Keratinocyte (primary cell): ENCODE measurements at regions not wholly inside any gene's neighbourhood (a gene's known extent, or its start where the extent isn't known, plus 50 kb on each side); places are given as distances from the start of the nearest gene placed in this dataset.

ENCODE experiments used
- DNase-seq: peaks from one replicate; pipeline ENCODE4 v3.0.0-alpha.2; 2011; ENCODE audit warnings: low read depth, missing footprints, low spot score
- FAIRE-seq: peaks from 2 replicates; lab custom pipeline; 2011; peaks lifted over from hg19 to GRCh38; lab: Jason Lieb, UNC
- H2AFZ ChIP-seq: 2 replicates; pipeline ENCODE4 v1.6.0; 2012; ENCODE audit warnings: low read length, control low read depth, inconsistent platforms; ENCODE audit not compliant: control insufficient read depth
- H3K27ac ChIP-seq: 2 replicates; pipeline ENCODE4 v1.5.1; 2011; ENCODE audit warnings: low read length; ENCODE audit not compliant: control insufficient read depth, insufficient read depth
- H3K27me3 ChIP-seq: 3 replicates; pipeline ENCODE4 v1.6.0; 2011; ENCODE audit warnings: low read length; ENCODE audit not compliant: control insufficient read depth, insufficient read depth; ENCODE audit errors: extremely low read depth
- H3K36me3 ChIP-seq, 2 experiments: 2 replicates in 1 of 2; 3 replicates in 1 of 2; pipeline ENCODE4 v1.5.1; 2011; ENCODE audit warnings: low read length in 2 of 2, mild to moderate bottlenecking in 1 of 2; ENCODE audit not compliant: control insufficient read depth in 2 of 2, insufficient read depth in 2 of 2; ENCODE audit errors: extremely low read depth in 1 of 2
- H3K4me1 ChIP-seq: 3 replicates; pipeline ENCODE4 v1.5.1; 2011; ENCODE audit warnings: low read length; ENCODE audit not compliant: control insufficient read depth, insufficient read depth; ENCODE audit errors: extremely low read depth
- H3K4me2 ChIP-seq: 3 replicates; pipeline ENCODE4 v1.6.0; 2011; ENCODE audit warnings: low read depth, low read length; ENCODE audit not compliant: control insufficient read depth, insufficient read depth; ENCODE audit errors: extremely low read depth
- H3K4me3 ChIP-seq, 3 experiments: fragments of 200-600 bp in 1 of 3; sonication (generic) in 1 of 3; 2 replicates in 2 of 3; 3 replicates in 1 of 3; pipeline ENCODE4 v1.5.1; 2011 to 2016; ENCODE audit warnings: low read length in 3 of 3, mild to moderate bottlenecking in 3 of 3, control low read depth in 2 of 3, inconsistent platforms in 1 of 3, low read depth in 1 of 3, mixed read lengths in 1 of 3, mixed run types in 1 of 3, moderate library complexity in 1 of 3; ENCODE audit not compliant: control insufficient read depth in 2 of 3, insufficient read depth in 2 of 3; ENCODE audit errors: extremely low read depth in 1 of 3
- H3K79me2 ChIP-seq: 2 replicates; pipeline ENCODE4 v1.6.0; 2012; ENCODE audit warnings: low read length; ENCODE audit not compliant: control insufficient read depth, insufficient read depth
- H3K9ac ChIP-seq: 3 replicates; pipeline ENCODE4 v1.6.0; 2011; ENCODE audit warnings: low read length; ENCODE audit not compliant: control insufficient read depth, insufficient read depth; ENCODE audit errors: extremely low read depth
- H3K9me1 ChIP-seq: 3 replicates; pipeline ENCODE4 v1.6.0; 2011; ENCODE audit warnings: low read length; ENCODE audit not compliant: control insufficient read depth, insufficient read depth; ENCODE audit errors: extremely low read depth
- H3K9me3 ChIP-seq: 2 replicates; pipeline ENCODE4 v1.5.1; 2012; ENCODE audit warnings: low read depth, low read length; ENCODE audit not compliant: control insufficient read depth
- H4K20me1 ChIP-seq: 3 replicates; pipeline ENCODE4 v1.6.0; 2011; ENCODE audit warnings: low read length; ENCODE audit not compliant: control insufficient read depth, insufficient read depth; ENCODE audit errors: extremely low read depth
- CTCF ChIP-seq, 3 experiments: IDR thresholded peaks in 1 of 3; conservative IDR thresholded peaks in 1 of 3; optimal IDR thresholded peaks in 1 of 3; 2 replicates in 2 of 3; 3 replicates in 1 of 3; pipeline versions ENCODE3 to v1.5.1; 2011; ENCODE audit warnings: low read length in 3 of 3, mild to moderate bottlenecking in 3 of 3, moderate library complexity in 2 of 3, control low read depth in 1 of 3, inconsistent platforms in 1 of 3; ENCODE audit not compliant: insufficient read depth in 2 of 3; ENCODE audit errors: extremely low read depth in 1 of 3
- EZH2 ChIP-seq: IDR thresholded peaks from one replicate; pipeline ENCODE4 v1.6.1; 2012; ENCODE audit warnings: inconsistent platforms, mild to moderate bottlenecking, low read length, moderate library complexity
- dilution Hi-C: fragments of 300-500 bp; cut with MboI; formaldehyde crosslinking; loops from one replicate; pipeline ENCODE4 v1.7.0; 2020; ENCODE audit warnings: low sequenced_read_pairs; ENCODE audit not compliant: extremely low pct_ligation_motif_present

- H3K9me3 ChIP-seq: no peaks in the 10 kb centered on the region
- FAIRE-seq: no peak
- dilution Hi-C loops: no loop called here
These were observed 239.3 kb upstream of the ID4 start for GRCh38 chr6:19597809-19598320.

GRCh38 chr6:19599796-19600464 is 237.2 kb upstream of the ID4 start:
- H3K4me3 ChIP-seq: no peak overlapping the region
- no peak overlapping the region for H3K4me2 ChIP-seq
- dilution Hi-C loops: no loop called here
- no peaks in the 10 kb centered on the region for H3K4me1 ChIP-seq
- no peaks in the 10 kb centered on the region for H3K79me2 ChIP-seq
- H3K9ac ChIP-seq: no peak overlapping the region
- TF ChIP-seq CTCF (optimal IDR thresholded peaks at IDR 0.05 in 1 of 3, IDR thresholded peaks at IDR 0.05 in 1 of 3, conservative IDR thresholded peaks at IDR 0.05 in 1 of 3; ENCODE audit: extremely low read depth in 1 of 3, insufficient read depth in 2 of 3, low read length in 3 of 3) (no peak), EZH2 (no peak)
- H3K27me3 ChIP-seq: no peaks in the 10 kb centered on the region
- H2AFZ ChIP-seq: no peak overlapping the region
- FAIRE-seq: no peak
- no peak overlapping the region for H3K27ac ChIP-seq
- H4K20me1 ChIP-seq: no peaks in the 10 kb centered on the region
- no peak for DNase-seq
- H3K9me3 ChIP-seq: no peaks in the 10 kb centered on the region
- no peaks in the 10 kb centered on the region for H3K9me1 ChIP-seq
- no peaks in the 10 kb centered on the region for H3K36me3 ChIP-seq

More at GRCh38 chr6:19597809-19598320, 239.3 kb upstream of the ID4 start:
- H2AFZ ChIP-seq: no peak overlapping the region
- no peaks in the 10 kb centered on the region for H4K20me1 ChIP-seq
- H3K4me1 ChIP-seq: no peaks in the 10 kb centered on the region
- H3K27me3 ChIP-seq: no peaks in the 10 kb centered on the region
- no peak overlapping the region for H3K4me3 ChIP-seq
- no peak for DNase-seq
- H3K9ac ChIP-seq: no peak overlapping the region
- TF ChIP-seq EZH2 (no peak), CTCF (optimal IDR thresholded peaks at IDR 0.05 in 1 of 3, IDR thresholded peaks at IDR 0.05 in 1 of 3, conservative IDR thresholded peaks at IDR 0.05 in 1 of 3; ENCODE audit: extremely low read depth in 1 of 3, insufficient read depth in 2 of 3, low read length in 3 of 3) (no peak)
- H3K27ac ChIP-seq: no peak overlapping the region
- no peaks in the 10 kb centered on the region for H3K79me2 ChIP-seq
- H3K9me1 ChIP-seq: no peaks in the 10 kb centered on the region
- H3K36me3 ChIP-seq: no peaks in the 10 kb centered on the region
- H3K4me2 ChIP-seq: no peak overlapping the region
